ENCODE measurements at regions not wholly inside any gene's neighbourhood (a gene's known extent, or its start where the extent isn't known, plus 50 kb on each side); places are given as distances from the start of the nearest gene placed in this dataset.

DNA sequence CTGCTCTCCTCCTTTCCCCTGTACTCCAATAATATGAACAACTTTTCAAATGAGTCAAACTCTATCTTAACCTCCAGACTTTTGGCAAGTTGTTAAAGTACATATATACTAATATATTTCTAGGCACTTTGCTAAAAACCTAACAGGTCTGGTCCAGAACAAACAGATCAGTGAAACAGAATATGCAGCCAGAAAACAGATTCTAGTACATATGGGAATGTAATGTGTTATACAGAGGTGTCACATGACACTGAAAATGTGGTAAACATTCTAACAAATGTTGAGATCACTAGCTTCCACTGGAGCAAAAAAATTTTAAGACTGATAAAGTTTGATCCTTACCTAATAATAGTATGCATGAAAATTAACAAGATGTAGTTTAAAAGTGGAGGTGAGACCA, 136.9 kb downstream of the OR2K2 start:
- no peak for DNase-seq

DNA sequence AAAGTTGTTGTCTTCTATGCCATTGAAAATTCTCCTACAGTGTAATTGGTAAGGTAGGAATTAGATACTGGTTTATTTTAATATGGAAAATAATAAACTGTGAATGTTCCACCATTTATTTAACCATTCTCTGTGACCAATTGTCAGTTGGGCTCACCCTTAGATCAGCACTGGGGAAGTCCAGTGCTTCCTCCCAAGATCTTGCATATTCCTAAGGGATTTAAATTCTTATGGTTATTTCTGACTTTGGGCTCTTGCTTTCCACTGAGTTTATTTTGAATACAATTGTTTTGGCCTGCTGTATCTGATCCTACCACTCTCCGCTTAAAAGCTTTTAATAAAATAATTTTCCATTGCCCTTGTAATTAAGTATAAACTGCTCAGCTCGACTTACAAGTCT, 137.4 kb downstream of the OR2K2 start:
- DNase-seq, result no peak

DNA sequence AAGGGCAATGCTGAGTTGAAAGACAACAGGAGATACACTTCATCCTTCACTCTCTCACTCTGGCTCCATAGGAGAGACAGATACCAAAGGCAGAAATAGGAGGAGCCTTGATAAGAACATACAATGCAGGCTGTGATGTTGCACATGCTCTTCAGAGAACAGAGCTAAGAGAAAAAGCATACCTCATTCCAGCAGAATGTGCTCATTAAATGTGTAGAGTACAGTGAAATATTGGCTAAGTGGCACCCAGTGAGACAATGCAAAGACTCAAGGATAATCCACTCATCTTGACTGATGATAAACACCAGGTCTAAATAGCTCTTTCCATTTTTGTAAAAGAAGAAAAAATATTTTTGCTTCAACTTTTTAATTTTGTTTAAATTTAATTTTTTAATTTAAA, 139.7 kb downstream of the OR2K2 start:
- no peak for DNase-seq

DNA sequence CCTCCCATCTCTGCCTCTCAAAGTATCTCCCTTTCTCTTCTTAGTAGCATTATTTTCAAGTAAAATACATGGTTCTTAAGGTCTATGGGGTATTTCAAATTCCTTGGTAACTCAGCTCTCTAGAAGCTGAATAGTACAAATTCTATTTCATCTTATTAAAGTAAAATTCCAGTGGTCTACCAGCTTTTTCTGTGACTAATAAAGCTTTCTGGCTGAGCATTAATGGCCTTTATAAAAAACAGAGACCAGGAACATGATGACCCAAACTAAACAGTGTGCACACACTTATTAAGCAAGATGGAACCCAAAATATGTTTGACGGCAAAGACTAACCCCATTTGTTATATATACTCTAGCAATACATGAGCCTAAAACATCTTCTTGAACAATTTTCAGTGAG, 142.6 kb downstream of the OR2K2 start:
- DNase-seq, result no peak

DNA sequence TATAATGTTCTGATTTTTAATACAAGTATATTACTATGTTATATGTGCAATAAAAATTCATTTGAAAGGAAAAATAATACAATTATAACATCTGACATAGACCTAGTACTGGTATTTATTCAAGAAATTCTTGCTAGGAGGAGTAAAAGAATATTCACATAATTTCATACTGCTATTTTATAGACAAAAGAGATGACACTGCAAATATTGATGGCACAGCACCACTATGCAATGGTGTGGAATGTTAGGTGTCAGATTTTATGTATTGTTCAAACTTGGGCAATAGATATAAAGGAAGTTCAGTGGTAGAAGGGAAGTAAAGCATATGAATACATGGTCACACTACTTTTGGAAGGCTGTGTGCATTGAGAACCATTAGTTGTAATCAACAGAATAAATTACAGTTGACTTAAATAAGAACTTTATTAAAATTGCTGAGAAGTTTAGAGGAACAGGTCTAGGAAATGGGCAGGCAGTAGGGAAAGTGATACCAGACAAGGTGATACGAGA, 143.9 kb downstream of the OR2K2 start:
- peak; percentile 35 to 59 for DNase-seq

DNA sequence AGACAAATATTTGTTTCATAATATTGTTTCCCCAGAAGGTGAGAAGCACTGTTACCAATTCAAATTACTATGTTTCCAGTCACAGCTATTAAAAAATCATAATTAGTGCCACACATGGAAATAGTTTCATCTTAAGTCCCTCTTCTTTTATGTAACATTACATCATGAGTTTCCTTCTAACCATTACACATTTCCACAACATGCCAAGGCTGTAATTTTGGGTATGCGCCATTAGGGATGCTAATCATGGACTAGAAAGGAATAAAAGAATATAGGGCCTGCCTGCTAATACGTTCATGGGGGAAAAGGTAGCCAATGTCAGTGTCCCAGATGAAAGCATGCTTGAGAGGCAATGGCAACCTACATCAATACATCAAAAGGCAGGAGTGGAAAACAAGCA, 142.5 kb upstream of the LPAR1 start:
- DNase-seq, result no peak

DNA sequence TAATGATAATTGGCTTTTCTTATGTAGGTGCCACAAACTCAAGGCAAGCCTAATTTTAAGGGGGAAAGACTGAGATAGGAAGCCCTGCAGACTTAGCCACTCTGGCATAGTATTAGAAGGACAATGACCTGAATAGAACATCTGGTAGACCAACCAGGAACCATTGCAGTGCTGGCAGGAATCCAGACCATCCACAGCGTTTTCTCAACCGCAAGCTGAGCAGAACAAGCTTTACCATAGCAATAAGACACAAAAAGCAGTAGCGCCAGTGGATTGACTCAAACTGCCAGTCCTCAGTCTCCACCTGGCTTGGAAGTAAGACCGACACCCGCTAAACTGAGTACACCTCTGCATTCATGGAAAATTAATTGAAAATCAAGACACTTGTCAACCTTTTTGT, 141.3 kb upstream of the LPAR1 start:
- DNase-seq, result peak; percentile 51 to 61

DNA sequence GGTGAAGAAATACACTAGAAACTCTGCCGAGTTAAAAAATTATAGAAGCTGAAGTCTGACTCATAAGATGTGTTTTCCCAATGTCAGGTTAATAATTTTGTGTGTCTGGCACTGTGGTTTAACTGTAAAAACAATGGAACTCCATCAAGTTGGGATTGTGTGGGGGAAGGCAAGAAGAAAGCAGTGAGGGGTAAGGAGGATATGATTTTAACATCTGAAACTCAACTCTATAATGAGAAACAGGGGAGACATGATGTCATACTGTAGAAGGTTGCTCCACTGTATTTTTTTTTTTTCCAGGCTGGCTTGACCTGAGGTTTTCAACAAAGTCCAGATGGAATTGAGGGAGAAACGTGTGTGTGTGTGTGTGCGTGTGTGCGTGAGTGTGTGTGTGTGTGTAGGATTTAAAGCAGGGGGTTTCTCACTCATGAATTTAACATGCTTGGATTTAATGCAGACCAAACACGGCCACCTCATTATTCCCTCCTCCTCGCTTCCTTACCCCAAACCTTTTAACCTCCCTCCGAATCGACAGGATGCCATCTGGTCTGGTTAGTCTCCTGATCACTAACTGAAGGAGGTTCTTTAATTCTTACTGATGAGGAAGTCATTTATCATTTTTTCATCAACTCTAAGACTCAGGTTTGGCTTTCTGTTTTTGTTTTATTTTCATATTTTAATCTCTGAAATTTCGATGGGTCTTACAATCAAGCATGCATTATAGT, 140.2 kb upstream of the LPAR1 start:
- peak in 1 of 2 donors; percentile 11 for DNase-seq

DNA sequence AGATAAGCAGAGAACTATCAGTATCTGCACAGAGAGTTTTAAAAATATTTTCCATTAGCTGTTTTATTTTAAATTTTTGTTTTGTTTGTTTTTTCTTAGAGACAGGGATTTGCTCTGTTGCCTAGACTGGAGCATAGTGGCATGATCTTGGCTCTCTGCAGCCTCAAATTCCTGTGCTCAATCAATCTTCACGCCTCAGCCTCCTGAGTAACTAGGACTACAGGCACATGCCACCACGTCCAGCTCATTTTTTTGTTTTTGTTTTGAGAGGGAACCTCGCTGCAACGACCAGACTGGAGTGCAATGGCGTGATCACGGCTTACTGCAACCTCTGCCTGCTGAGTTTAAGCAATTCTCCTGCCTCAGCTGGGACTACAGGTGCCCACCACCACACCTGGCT, 138.2 kb upstream of the LPAR1 start:
- no peak for DNase-seq

DNA sequence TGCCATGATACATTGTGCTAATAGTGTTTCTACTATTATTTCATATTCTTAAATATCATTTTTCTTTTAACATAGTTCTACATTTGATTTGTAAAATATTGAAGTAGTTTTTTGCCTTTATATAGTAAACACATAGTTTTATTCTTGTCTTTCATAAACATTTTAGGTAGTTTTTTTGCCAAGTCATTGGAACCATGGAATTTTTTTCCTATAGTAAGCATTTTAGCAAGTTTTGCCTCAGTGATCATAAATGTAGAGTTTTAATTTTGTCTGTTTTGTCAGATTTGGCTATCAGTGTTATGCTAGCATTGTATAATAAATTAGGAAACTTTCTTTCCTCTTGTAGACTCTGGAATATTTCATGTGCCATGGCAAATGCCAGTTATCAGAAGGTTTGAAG, 137.1 kb upstream of the LPAR1 start:
- no peak for DNase-seq

DNA sequence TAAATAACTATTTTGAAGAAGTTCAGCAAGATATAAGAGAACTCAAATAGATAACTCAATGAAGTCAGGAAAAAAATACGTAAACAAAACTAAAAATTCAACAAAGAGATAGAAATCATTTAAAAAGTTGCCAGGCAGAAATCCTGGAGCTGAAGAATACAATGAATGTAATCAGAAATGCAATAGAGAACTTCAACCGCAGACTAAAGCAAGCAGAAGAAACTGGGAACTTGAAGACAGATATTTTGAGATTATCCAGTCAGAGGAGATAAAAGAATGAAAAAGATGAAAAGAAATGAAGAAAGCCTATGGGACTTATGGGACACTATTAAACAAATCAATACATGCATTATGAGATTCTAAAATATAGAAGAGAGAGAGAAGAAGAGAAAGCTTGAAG, 129.1 kb upstream of the LPAR1 start:
- DNase-seq, result no peak

DNA sequence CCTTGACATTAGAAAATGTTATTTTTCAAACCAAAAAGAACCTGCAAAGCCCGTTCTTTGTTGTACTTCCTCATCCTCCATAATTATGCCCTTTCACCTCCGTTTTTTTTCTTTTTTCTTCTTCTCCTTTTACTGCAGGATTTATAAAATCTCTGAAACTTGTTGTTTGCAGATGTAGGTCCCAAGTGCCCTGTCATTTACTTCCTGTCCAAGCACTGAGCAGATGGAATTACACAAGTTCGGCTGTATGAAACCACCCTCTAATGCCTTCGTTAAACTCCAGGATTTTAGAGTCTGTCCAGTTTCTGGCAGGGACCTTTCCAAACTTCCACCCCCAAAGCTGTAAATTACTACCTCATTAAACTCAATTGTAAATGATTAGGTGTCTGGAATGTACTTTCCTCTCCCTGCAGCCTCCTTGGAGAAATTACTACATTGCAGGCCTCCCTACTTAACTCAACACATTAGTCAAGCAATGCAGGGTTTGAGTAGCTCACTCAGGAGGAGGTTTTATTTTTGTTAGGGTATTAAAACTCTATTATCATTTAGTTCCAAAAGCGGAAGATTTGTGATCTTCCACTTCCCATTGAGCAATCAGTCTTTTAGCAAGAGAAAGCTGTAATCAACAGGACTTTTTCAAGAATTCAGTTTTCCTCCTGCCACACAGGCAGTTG, 125.6 kb upstream of the LPAR1 start:
- peak; percentile 59 to 86 for DNase-seq

DNA sequence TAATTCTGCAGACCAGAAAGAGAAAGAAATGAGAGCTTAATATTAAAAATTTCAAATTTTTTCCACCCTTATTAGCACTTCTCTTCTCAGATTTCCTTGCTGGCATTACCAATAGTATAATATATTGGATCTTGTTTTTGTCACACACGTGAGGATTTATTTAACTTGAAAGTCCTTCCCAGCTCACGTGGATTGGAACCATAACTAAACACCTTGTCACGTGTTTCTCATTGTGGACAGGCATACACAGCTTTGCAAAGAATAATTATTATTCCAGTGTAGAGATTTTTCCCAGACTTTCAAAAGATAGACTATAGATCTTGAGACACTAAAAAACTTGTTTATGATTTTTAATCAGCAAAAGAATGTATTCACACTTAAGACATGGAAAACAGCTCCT, 123.8 kb upstream of the LPAR1 start:
- DNase-seq, result no peak

DNA sequence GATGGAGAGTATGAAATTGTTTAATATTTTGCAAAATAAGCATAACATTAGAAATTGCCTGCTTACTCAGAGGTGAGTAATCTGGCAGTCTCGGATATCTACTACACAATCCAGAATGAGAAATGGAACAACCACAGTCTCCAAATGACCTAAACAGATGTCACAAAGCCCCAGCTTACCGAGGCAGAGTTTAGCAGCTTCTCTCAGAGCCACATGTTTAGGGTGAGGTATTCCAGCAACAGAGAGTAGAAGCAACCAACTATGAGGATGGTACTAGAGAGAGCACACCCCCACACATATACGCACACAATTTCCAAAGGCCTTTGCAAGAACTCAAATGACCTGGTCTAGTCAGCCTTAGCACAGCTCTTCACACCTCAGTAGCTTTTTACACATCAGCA, 122.7 kb upstream of the LPAR1 start:
- DNase-seq, result peak; percentile 25 to 55

DNA sequence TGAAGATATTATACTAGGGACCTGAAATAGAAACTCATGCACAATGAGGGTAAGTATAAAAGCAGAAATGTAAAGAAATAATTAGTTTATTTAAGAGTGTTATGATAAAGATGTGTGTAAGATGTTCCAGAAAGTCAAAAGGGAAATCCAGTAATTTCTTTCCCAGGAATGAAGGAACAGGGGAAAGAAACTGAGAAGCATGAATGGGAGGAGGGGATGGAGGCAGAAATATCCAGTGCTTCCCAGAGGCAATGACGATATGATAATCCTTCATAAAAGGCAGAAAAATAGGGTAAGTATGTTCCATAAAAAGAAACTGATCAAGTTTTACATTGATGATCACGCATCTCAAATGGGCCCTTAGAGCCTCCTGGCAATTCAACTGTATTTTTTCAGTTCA, 120.7 kb upstream of the LPAR1 start:
- no peak for DNase-seq

DNA sequence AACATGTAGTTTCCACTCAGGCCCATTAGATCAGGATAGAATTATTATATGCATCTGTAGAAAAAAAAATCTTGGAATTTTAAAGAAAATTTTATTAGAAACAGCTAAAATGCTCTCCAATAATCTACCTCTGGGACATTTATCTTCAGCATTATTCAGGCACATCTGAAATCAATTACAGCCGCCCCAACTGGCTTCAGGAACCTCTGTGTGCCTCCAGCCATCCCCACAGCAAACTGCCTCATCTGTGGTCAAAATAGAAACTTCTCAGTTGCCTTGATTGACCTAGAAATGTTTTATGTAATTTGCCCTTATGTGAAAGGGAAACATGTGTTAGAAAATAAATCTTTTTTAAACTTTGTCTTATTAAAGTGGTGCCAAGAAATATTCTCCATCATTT, 120.1 kb upstream of the LPAR1 start:
- no peak for DNase-seq

DNA sequence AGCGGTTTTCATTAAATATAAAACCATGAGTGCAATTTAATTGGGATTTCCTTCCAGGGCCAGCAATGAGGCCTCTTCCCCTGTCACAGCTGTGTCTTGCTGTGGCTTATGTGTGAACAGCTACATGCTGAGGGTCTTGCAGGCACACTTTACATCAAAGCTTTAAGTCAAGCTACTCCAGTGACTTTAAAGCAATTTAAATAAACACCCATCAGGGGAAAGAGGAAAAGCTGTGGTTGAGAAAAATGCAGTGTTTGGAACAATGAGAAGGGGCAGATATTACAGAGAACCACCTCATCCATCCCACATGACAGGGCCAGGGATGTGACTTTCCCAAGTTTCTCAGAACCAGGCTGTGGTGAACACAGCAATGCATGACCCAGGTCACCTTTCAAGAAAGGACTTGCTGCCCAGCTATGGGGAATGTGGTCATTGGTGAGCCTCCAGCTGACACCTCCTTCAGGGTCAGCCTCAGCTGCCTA, 115.9 kb upstream of the LPAR1 start:
- no peak for DNase-seq

DNA sequence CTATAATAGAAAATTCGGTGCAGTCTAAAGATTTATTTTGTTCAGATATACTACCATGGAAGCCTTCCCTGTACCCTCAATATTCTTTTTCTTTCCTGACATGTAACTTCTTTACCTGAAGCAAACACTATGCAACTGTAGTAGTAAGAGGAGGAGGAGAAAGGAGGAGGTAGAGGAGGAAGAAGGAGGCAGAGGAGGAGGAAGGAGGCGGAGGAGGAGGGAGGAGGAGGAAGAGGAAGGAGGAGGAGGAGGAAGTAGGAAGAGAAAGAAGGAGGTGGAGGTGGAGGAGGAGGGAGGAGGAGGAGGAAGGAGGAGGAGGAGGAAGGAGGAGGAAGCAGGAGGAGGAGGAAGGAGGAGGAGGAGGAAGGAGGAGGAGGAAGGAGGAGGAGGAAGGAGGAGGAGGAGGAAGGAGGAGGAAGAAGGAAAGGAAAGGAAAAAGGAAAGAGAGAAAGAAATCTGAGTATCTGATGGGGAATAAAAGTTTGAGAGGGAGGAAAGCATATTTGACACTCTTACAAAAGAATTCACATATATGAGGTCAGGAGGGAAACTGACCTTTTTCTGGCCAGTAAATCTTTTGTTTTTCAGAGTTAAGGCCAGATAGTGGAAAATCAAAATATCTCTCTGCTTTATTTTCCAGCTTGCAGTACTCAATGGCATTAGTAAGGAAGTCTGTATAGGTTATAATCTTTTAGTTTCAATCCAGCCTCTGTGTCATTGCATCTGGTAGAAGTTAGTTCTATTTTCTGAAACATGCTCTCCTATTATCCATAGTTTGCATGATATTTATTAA, 114.5 kb upstream of the LPAR1 start:
- DNase-seq, result no peak

DNA sequence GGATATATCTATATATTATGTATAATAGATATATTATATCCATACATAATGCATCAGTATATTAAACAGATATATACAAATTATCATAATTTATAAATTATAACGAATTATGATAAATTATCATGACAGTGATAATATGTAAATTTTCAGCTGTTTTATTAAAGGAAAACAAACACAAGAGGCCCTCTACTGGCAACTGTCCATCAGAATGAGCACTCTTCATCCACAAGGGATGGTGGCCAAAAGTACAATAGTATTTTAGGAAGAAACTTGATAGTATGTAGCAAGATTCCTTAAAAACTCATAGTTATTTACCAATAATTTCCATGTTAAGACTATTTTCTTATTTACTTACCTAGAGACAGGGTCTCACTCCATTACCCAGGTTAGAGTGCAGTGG, 113.3 kb upstream of the LPAR1 start:
- DNase-seq, result peak; percentile 15 to 47

DNA sequence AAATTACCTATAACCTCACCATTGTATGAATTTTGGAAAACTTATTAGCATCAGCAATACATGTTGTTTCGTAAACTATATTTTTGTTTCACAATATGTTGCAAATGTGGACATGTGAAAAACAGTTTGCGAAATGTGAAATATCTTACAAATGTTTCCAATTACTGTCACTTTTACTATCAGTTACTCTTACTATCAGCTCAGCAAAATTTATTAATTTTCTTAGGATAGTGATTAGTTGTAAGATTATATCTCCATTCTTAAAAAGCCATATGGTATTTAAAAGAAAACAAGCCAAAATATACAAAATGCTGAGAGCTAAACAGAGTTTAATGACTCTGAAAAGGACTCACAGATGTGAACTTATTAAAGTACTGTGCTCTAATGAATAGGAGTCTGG, 111.9 kb upstream of the LPAR1 start:
- peak in 1 of 2 donors; percentile 70 for DNase-seq

DNA sequence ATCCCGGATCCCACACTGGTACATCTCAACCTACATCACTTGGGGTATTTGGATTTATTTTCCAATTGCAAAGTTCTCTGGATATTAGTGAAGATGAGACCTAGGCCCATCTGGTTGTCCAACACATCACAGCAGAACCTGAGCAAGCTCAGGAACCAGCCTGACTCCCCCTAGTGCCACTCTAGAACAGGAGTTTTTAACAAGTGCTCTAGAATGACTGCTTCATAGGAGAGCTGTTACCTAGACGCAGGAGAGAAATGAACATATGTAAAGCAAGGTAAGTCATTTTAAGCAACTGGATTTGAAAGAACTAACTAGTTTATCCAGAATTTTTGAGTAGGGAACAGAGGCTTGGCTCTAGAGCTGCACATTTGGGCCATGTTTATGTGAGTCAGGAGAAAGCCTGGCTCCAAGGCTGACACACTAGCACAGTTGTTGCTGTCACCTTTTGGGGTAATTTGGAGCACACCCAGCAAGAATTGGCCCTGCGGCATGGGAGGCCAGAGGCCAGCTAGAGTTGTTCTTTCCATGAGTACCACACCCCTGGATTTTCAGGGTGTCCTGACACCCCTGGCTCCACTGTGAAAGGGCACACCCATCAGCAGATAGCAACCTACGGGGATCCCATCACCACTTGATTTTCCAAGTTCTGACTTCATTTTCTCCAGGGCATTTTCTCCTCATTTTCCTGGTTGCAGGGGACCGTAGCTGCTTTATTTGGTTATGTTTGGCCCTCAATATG, 110.9 kb upstream of the LPAR1 start:
- peak in 1 of 2 donors; percentile 8 for DNase-seq
